CD4-positive, alpha-beta T cell treated with Interleukin-21 for 1 hour (primary cell): ENCODE measurements at regions not wholly inside any gene's neighbourhood (a gene's known extent, or its start where the extent isn't known, plus 50 kb on each side); places are given as distances from the start of the nearest gene placed in this dataset.

ENCODE experiments used
- DNase-seq: peaks from one replicate; pipeline ENCODE4 v3.0.0-alpha.2; 2020

DNA sequence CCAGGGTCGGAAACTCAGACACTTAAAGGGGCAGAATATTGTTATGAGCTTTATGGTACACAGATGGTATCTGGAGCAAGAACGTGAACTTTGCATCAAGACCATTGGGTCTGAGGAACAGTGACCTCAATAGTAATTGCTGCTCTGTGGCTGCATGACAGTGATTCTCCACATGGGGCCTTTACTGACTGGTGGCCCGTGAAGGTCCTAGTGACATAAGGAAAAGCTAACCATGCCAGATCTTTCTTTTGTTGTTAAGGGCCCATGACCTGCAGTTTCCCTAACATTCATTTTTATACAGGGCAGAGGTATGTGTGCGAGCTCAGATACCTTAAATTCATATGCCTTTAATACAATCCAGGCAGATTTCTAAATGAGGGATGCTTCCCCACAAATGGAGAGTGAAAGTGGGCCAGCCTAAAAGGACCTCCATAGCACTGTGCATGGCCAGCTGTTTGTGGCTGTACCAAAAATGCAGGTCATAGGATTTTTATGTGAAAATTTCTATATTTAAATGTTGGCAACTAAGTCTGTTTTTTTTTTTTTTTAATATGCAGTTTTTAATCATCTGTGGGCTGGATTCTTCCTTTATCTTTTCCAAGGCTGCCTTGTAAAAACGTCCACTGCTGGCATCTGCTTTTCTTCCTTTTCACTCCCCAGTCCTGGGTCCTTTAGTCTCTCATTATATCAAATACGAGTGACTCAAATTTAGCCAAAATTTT, 188.0 kb upstream of the IL12A start:
- DNase-seq = no peak

DNA sequence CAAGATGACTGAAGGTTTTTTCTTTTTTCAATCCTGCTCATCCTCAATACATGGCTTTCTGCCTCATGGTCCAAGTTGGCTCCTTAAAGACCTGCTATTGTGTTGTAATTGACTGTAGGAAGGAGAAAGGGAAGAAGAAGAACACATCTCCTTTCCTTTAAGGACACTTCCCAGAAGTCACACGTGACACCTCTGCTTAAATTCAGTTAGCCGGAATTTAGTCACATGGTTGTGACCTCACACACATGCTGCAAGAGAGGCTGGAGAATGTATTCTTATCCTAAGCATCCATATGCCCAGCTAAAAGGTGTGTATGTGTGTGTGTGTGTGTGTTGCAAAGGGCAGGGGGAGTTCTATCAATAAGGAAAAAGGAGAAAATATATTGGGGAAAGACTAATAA, 185.8 kb upstream of the IL12A start:
- no peak for DNase-seq

DNA sequence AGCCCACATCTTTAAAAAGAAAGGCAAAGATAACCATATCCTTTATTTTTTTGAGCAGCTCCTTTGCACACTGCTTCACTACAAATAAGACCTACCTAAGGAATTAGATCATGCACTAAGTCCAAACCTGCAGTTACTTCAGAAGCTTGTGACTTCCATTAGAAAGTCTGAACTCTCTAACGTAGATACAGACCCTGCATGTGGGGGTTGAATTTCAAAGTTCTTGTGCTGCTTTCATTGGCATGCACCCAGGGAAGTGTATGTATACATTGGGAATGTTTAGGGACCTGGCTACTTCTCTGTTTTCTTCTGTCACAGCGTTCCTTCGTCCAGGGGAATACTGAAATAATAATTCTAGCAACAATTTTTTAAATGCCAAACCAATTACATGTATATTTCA, 185.2 kb upstream of the IL12A start:
- no peak for DNase-seq

DNA sequence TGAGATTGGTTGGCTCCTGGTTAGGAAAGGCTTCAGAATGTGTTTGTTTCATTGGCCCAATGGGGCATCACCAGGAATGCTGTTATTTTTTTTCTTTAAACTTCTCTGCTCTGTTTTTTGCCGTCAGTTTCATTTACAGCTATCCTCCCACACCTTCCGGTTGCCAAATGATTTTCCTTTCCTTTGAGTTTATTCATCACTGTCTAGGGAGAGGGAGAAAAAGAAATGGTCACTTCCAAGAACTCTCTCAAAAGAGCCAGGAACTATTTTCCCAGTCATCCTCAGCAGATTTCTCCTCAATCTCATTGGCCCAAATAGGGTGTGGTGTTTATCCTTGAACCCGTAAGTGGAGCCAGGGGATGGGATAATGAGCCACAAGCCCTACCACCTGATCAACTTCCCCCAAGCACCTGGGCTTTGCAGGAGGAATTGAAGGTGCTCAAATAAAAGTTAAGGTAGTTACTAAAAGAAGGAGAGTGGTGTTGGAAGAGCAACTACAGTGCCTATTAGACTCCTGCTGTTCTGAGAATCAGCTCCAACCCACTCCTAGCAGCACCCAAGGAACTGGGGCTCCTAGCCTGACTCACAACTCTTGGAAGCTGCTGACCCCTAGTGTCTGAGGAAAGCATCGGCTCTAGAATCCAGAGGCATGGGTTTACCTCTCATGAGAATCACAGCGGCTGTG, 183.8 kb upstream of the IL12A start:
- peak; percentile 15 for DNase-seq

DNA sequence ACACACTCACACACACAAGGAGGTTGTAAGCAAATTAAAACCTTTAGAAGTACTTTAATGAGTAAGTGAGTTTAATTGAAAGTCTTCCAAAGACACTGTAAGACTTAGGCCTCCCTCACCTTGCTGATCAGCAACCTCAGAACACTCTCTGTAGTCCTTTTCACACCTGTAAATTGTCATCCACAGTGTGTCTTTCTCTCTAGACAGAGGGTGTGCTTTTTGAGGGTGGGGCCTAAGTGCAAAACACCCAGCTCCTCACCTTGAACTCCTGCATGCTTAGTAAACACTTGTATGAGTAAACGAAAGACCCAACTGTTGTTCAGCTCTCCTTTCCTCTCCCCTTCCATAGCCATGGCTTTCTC, 183.2 kb upstream of the IL12A start:
- DNase-seq = no peak

- no peak for DNase-seq
Measured at GRCh38 chr3:159806412-159806811, 182.2 kb upstream of the IL12A start.

DNA sequence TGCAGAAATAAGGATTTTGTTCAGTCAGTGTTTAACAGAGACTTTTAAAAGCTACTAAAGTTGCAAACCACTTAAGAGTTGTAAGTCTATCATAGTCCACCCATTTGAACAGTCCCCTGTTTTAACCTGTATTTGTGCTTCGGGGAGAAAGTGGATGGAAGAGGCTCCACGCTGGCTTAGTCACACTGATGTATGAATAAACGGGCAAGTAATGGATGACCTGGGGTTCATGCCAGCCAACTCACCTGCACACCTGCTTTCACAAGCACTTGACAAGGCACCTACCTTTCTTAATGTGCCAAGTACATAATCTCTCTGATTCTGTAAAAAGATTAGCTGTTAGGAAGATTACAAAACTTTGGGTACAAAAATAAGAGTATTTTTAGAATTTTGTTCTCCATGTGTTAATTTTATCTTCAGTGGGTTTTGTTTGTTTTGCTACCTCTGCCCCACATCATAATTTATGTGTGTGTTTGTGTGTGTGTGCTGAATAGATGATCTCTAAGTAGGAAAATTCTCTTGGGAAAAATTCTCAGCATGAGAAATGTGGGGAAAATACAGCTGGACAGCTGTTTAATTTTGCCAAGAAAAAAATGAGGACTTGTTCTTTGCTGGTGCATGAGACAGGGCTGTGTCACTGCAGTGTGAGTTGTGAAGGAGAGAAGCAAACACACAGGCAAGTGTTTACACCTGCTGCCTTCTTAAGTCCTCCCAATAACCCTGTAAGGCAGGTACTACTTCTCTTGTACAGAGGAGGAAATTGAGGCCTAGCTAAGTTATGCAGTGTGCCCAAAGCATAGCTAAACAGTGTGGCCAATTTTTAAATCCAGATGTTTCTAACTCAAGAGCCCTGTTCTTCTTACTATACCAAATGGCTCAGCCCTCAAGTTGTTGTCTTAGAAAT, 181.2 kb upstream of the IL12A start:
- DNase-seq = no peak

DNA sequence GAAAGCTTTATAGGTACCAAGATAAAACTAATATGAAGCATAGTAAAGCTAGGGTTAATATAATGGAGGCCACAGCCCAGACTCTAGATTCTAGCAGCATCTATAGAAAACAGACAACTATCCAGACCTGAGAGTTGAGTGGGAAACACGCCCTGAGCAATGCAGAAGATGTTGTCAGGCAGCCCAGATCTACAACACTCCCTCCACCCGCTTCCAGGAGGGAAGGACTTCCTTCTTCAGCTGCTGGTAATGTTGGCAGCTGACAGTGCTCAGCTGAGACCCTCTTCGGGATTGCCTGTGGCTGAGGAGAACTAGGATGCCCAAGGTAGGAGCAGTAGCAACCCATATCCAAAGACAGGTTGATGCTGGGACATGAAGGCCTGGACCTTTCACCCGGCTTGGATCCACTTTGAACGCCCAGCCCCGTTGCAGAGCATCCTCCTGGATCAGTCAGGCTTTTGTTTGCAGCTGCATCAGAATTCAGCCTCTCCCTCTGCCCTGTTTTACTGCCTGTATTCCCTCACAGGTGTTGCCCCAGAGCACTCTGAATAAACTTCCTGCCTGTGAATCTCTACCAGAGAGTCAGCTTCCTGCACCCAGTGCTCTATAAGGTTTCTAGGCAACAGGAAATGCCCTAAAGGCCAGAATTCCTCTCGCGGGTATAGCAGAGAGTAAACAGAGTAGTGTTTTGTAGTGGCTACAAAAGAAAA, 174.7 kb upstream of the IL12A start:
- DNase-seq = no peak

DNA sequence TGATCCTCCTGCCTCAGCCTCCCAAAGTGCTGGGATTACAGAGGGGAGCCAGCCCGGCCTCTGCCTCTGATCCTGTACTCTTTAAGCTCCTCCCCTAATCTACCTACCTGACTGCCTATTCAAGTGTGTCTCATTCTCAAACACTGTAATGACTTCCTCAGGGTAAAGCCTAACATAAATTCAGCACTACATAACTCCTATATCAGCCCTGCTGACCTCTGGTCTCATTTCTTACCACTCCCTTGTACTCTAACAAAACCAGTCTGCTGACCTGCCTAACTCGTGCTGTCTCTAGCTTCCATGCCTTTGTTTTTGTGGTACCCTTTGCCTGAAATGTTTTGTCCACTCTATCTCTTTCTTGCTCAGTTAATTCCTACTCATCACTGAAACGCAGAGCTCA, 172.1 kb upstream of the IL12A start:
- DNase-seq = no peak

GRCh38 chr3:159817126-159817525, 171.5 kb upstream of the IL12A start:
- no peak for DNase-seq

GRCh38 chr3:159817571-159817970, 171.1 kb upstream of the IL12A start:
- DNase-seq = no peak

- no peak for DNase-seq
Measured at GRCh38 chr3:159818399-159818798, 170.2 kb upstream of the IL12A start.

DNA sequence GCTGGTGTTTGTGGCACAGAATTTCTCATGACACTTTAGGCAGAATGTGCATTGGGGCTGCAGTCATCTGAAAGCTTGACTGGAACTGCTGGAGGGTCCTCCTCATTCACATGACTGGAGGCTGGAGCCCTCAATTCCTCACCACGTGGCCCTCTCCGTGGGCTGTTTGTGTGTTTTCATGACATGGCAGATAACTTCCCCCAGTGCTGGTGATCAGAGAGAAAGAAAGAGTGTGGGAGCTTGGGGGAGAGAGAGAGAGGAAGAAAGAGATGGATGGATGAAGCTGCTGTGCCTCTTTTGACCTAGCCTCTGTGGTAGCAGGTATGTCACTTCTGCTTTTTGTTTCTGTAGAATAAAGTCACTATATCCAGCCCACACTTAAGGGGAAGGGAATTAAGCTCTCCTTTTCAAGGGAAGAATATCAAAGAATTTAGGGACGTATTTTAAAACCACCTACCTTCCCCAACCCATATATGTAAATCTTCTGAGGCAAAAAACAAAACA, 169.6 kb upstream of the IL12A start:
- DNase-seq = no peak

GRCh38 chr3:159819676-159820075, 169.0 kb upstream of the IL12A start:
- DNase-seq = no peak

DNA sequence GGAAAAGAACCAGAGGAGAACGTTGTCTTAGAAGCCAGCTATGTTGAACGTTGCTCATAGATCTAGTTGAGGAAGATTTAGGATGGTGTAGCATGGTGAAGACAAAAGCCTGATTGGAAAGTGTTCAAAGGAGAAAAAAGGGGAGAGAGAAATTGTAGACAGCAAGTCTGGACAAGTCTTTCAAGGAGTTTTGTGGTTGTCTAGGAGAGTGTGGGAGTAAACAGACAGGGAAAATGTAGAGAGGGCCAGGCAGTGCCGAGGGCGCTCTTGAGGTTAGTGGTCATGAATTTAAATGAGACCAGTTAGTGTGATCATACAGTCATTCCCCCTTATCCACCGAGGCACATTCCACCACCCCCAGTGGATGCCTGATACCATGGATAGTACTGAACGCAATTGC, 167.5 kb upstream of the IL12A start:
- DNase-seq = no peak

- DNase-seq = no peak
Measured at GRCh38 chr3:159821736-159822135, 166.9 kb upstream of the IL12A start.

- no peak for DNase-seq
Measured at GRCh38 chr3:159823780-159824179, 164.9 kb upstream of the IL12A start.

DNA sequence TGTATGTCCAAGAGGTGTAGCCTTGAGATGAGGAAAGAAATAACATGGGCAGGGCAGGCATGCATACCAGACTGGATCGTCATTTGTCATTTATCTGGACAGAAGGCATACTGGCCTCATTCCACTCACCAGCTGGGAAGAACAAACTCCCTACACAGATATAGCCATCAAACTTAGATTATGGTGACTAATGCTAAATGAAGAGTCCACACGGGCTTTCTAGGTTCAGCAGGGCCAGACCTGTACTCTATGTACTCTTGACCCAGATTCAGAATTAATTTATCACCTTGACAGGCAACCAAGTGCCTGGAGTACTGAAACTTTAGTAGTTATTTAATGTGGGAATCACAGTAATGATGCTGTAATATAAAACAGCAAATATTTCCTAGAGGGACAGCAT, 164.3 kb upstream of the IL12A start:
- no peak for DNase-seq

- DNase-seq = no peak
Measured at GRCh38 chr3:159825216-159825854, 163.3 kb upstream of the IL12A start.

GRCh38 chr3:159828542-159828943, 160.1 kb upstream of the IL12A start:
- DNase-seq = peak; percentile 18

GRCh38 chr3:159829056-159829455, 159.6 kb upstream of the IL12A start:
- DNase-seq = no peak

GRCh38 chr3:159829539-159830227, 159.0 kb upstream of the IL12A start:
- no peak for DNase-seq
